ENCODE measurements at regions not wholly inside any gene's neighbourhood (a gene's known extent, or its start where the extent isn't known, plus 50 kb on each side); places are given as distances from the start of the nearest gene placed in this dataset.

DNA sequence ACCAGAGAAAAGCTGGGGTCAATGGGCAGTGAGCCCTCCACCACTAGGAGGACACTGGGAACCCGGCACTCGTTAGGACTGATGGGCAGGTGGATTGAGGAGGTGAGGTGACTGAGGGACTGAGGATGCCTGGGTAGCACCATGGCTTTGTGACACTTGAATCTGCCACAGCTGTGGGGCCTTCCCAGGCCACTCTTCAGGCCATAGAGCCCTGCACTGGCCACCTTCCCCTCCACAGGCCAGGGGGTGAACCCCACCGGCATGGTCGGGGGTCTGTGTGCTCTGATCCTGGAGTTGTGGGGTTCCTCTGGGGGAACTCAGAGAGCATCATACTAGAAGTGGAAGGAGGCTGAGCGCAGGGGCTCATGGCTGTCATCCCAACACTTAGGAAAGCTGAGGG, 423.5 kb downstream of the ZNF536 start:
- Histone ChIP-seq H3K36me3 (ENCODE audit: insufficient read depth, low read length) (no peaks in the 10 kb centered on the region), H4K20me1 (ENCODE audit: insufficient read depth, low read length) (no peaks in the 10 kb centered on the region), H3K4me2 (ENCODE audit: insufficient read depth, low read length) (no peak overlapping the region), H3K4me1 (ENCODE audit: insufficient read depth, low read length) (no peaks in the 10 kb centered on the region), H3K4me3 (ENCODE audit: insufficient read depth, low read length) (no peak overlapping the region), H3K27me3 (ENCODE audit: insufficient read depth, low read length) (no peaks in the 10 kb centered on the region), H3K79me2 (ENCODE audit: insufficient read depth, low read length) (no peaks in the 10 kb centered on the region), H2AFZ (ENCODE audit: low read length) (no peak overlapping the region), H3K27ac (ENCODE audit: low read depth, low read length) (no peak overlapping the region), H3K9me3 (ENCODE audit: low read depth, low read length) (no peaks in the 10 kb centered on the region)
- DNase-seq (ENCODE audit: insufficient read length, low spot score, missing footprints), result no peak
- no peak for TF ChIP-seq CTCF (IDR thresholded peaks at IDR 0.05; ENCODE audit: extremely low read depth, low read depth, low read length)

- TF ChIP-seq CTCF (IDR thresholded peaks at IDR 0.05; ENCODE audit: extremely low read depth, low read depth, low read length), result no peak
Measured at GRCh38 chr19:30792561-30793505, 420.6 kb downstream of the ZNF536 start.

GRCh38 chr19:30791088-30791487, 418.9 kb downstream of the ZNF536 start:
- no peaks in the 10 kb centered on the region for H3K79me2 ChIP-seq (ENCODE audit: insufficient read depth, low read length)
- no peaks in the 10 kb centered on the region for H3K27me3 ChIP-seq (ENCODE audit: insufficient read depth, low read length)
- H3K27ac ChIP-seq (ENCODE audit: low read depth, low read length), result no peak overlapping the region
- no peaks in the 10 kb centered on the region for H3K9me3 ChIP-seq (ENCODE audit: low read depth, low read length)
- no peak overlapping the region for H3K4me2 ChIP-seq (ENCODE audit: insufficient read depth, low read length)
- no peak for DNase-seq (ENCODE audit: insufficient read length, low spot score, missing footprints)
- no peak overlapping the region for H2AFZ ChIP-seq (ENCODE audit: low read length)
- H4K20me1 ChIP-seq (ENCODE audit: insufficient read depth, low read length), result no peaks in the 10 kb centered on the region
- no peaks in the 10 kb centered on the region for H3K36me3 ChIP-seq (ENCODE audit: insufficient read depth, low read length)
- no peak for TF ChIP-seq CTCF (IDR thresholded peaks at IDR 0.05; ENCODE audit: extremely low read depth, low read depth, low read length)
- no peak overlapping the region for H3K4me3 ChIP-seq (ENCODE audit: insufficient read depth, low read length)
- H3K4me1 ChIP-seq (ENCODE audit: insufficient read depth, low read length), result no peaks in the 10 kb centered on the region

More at GRCh38 chr19:30792561-30793505, 420.6 kb downstream of the ZNF536 start:
- Histone ChIP-seq H3K27ac (ENCODE audit: low read depth, low read length) (no peak overlapping the region), H3K4me2 (ENCODE audit: insufficient read depth, low read length) (no peak overlapping the region), H3K36me3 (ENCODE audit: insufficient read depth, low read length) (no peaks in the 10 kb centered on the region), H3K4me1 (ENCODE audit: insufficient read depth, low read length) (no peaks in the 10 kb centered on the region), H3K27me3 (ENCODE audit: insufficient read depth, low read length) (no peaks in the 10 kb centered on the region), H4K20me1 (ENCODE audit: insufficient read depth, low read length) (no peaks in the 10 kb centered on the region), H3K9me3 (ENCODE audit: low read depth, low read length) (no peaks in the 10 kb centered on the region), H3K4me3 (ENCODE audit: insufficient read depth, low read length) (no peak overlapping the region), H3K79me2 (ENCODE audit: insufficient read depth, low read length) (no peaks in the 10 kb centered on the region), H2AFZ (ENCODE audit: low read length) (no peak overlapping the region)
- no peak for DNase-seq (ENCODE audit: insufficient read length, low spot score, missing footprints)

DNA sequence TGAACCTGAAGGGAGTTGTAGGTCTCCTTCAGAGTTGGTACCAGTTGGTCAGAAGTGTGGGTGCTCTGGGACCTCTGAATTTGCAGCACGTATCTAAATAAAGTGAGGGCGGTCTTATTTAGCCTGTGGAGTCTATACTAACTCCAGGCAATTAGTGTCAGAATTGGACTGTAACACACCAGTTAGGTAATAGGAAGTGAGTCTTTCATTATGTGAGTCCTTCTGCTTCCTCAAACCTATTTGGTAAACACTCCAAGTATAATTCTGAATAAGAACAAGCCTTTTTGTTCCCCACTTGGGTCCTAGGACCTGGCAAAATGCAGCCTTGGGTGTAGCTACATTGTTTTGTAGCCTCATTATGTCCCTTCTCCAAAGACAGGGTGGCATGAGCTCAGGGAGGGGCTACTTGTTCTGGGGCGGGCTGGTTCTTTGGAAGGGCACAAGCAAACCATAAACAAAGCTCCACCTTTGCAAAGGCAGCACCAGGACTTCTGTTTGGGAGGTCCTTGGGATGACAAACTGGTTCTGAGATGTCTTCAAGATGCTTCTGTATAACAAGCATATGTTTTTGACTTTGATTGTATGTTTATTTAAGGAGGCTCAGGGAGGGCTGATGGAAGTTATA, 418.0 kb downstream of the ZNF536 start:
- H3K4me2 ChIP-seq (ENCODE audit: insufficient read depth, low read length), result no peak overlapping the region
- H3K9me3 ChIP-seq (ENCODE audit: low read depth, low read length), result no peaks in the 10 kb centered on the region
- H3K36me3 ChIP-seq (ENCODE audit: insufficient read depth, low read length), result no peaks in the 10 kb centered on the region
- no peaks in the 10 kb centered on the region for H3K27me3 ChIP-seq (ENCODE audit: insufficient read depth, low read length)
- no peak for TF ChIP-seq CTCF (IDR thresholded peaks at IDR 0.05; ENCODE audit: extremely low read depth, low read depth, low read length)
- H4K20me1 ChIP-seq (ENCODE audit: insufficient read depth, low read length), result no peaks in the 10 kb centered on the region
- H3K4me1 ChIP-seq (ENCODE audit: insufficient read depth, low read length), result no peaks in the 10 kb centered on the region
- no peak overlapping the region for H2AFZ ChIP-seq (ENCODE audit: low read length)
- no peak for DNase-seq (ENCODE audit: insufficient read length, low spot score, missing footprints)
- H3K79me2 ChIP-seq (ENCODE audit: insufficient read depth, low read length), result no peaks in the 10 kb centered on the region
- no peak overlapping the region for H3K4me3 ChIP-seq (ENCODE audit: insufficient read depth, low read length)
- H3K27ac ChIP-seq (ENCODE audit: low read depth, low read length), result no peak overlapping the region
